GM19193 (cell line): ENCODE measurements at regions not wholly inside any gene's neighbourhood (a gene's known extent, or its start where the extent isn't known, plus 50 kb on each side); places are given as distances from the start of the nearest gene placed in this dataset.

Experiments used
- POLR2A ChIP-seq: IDR thresholded peaks from 4 replicates; pipeline ENCODE4 v1.6.1; 2011; ENCODE audit not compliant: insufficient read depth, insufficient read length; ENCODE audit errors: extremely low read depth

DNA sequence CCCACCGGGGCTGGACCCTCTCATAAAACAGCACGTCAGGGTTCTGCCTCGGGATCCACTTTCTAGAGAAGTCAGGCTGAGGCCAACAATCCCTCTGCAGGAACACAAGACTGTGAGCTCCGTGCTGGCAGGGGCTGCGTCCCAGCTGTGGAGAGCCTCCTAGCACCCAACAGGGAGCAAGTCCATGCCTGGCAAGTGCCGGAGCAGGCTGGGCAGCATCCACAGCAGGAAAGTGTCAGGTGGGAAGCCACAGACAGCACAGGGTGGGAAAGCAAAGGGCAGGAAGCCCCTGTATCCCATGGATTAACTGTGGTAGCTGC, 682.3 kb downstream of the TBC1D22A start:
- no peak for TF ChIP-seq POLR2A

GRCh38 chr22:47443836-47444745, 681.6 kb downstream of the TBC1D22A start:
- TF ChIP-seq POLR2A, result no peak

- TF ChIP-seq POLR2A, result no peak
These were observed 680.4 kb downstream of the TBC1D22A start for GRCh38 chr22:47442821-47443220.

GRCh38 chr22:47439643-47440265, 677.3 kb downstream of the TBC1D22A start:
- no peak for TF ChIP-seq POLR2A

GRCh38 chr22:47437636-47438035, 675.2 kb downstream of the TBC1D22A start:
- no peak for TF ChIP-seq POLR2A

GRCh38 chr22:47437110-47437509, 674.7 kb downstream of the TBC1D22A start:
- TF ChIP-seq POLR2A, result no peak

DNA sequence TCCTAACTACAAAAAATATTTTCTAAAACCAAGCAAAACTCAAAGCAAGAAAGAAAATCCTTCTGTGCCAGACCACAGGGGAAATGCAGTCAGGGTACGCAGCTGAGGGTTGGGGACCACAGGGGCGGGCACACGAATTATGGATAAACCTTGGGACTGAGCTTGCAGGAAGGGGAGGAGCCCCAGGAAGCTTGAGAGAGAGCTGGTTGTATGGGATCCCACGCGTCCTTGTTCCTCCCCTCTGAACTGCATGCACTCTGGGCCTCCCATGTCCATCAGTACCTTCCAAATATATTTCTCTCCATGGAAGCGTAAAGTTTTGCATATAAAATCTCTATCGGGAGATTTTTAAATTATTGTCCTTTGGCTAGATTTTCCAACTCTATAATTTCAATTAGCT, 673.4 kb downstream of the TBC1D22A start:
- TF ChIP-seq POLR2A, result no peak

DNA sequence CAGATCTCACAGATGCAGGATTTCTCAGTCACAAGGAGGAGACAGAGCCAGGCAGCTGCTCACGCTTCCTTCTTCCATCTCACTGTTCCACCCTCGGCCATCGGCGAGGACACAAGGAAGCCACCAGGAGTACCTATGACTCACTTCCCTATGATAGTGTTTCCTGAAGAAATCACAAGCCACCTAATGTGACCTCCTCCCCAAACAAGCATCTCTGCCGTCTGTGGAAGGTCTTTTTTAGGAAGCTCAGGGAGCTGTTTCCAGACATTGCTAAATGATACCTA, 672.7 kb downstream of the TBC1D22A start:
- no peak for TF ChIP-seq POLR2A

GRCh38 chr22:47434336-47435203, 672.1 kb downstream of the TBC1D22A start:
- TF ChIP-seq POLR2A, result no peak

DNA sequence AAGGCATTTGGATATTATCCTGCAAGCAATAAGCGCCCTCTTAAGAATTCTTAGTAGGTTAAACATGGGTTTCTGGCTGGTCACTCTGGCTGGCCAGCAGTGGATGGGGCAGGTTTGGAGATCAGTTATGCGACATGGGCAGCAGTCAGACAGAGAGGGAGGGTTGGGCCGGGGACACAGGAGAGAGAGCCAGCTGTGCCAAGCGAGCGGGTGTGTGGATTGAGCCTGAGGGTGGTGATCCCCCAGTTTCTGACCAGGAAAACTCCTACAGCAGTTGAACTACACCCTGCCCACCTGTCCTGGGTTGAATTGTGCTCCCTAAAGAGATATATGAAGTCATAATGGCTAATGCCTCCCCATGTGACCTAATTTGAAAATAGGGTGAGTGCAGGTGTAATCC, 671.2 kb downstream of the TBC1D22A start:
- TF ChIP-seq POLR2A, result no peak

GRCh38 chr22:47432683-47433082, 670.2 kb downstream of the TBC1D22A start:
- TF ChIP-seq POLR2A, result no peak

DNA sequence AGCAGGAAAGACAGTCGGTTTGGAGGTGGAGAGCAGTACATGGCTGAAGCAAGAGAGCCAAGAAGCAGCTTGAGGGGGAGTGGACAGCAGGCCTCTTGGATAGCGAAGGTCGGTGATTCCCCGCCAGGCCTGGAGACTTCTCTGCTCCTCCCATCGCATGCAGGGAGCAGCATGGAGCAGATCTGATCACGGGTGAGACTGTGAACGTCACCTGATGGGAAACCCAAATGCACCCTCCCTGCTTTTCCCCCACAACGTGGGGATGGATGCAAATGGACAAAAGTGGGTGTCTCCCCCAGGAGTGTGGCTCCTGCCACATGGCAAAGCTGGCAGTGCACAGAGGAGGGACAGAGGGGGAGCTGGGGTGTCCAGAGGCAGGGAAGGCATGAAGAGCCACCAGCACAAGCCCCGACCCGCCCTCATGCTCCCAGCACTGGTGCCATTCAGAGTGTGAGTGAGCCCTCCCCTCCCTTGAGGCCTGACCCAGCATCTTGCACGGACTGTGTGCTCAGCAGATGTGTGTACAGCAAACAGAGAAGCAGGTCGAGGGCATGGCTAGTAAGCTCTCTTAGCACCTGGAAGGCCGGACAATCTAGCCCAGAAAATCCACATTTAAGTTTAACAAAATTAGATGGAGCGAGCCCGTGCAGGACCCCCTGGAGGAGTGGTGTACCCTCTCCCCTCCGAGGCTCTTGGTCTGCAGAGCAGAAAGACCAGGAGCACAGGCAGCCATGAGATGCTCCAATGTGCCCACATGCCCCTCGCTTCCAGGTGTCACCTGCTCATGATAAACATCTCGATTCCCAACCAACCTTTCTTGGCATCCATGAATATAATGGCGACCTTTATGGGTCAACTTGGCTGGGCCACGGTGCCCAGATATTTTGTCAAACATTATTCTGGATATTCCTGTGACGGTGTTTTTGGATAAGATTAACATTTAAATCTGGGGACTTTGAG, 661.7 kb downstream of the TBC1D22A start:
- TF ChIP-seq POLR2A, result no peak

- no peak for TF ChIP-seq POLR2A
These were observed 660.8 kb downstream of the TBC1D22A start for GRCh38 chr22:47423266-47423665.

DNA sequence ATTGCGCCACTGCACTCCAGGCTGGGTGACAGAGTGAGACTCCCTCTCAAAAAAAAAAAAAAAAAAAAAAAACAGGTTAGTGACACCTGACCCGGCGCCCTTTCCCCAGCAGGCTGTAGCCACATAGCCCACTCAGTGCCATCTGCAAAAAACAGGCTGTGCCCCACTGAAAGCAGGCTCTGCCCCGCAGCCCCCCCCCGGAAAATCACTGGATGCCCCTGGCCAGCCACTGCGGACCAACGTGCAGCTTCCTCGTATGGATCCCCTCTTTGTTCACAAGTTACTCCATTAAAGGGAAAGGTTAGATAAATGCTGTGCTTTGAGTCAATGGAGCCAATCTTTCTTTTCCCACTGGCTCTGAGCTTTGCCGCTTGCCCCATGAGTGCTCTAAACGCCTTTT, 660.3 kb downstream of the TBC1D22A start:
- no peak for TF ChIP-seq POLR2A

GRCh38 chr22:47421846-47422245, 659.4 kb downstream of the TBC1D22A start:
- no peak for TF ChIP-seq POLR2A

DNA sequence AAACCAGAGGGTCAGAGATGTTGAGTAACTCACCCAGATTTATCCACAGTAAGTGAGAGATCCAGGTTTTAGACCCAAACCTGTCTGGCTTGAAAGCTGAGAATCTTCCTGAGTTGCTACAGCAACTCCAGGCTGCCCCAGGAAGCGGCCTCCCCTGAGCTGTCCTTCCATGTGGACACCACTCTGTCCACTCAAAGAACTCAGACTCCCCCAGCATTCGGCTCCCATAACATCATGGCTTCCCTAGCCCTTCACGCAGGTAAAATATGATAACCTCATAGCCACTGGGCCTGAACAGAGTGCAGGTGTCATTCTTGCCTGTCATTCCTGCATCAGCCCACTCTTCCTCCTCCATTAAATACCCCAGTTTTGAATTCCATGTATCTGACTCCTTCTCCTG, 657.8 kb downstream of the TBC1D22A start:
- TF ChIP-seq POLR2A, result no peak
